GM12891 (cell line): ENCODE measurements at regions not wholly inside any gene's neighbourhood (a gene's known extent, or its start where the extent isn't known, plus 50 kb on each side); places are given as distances from the start of the nearest gene placed in this dataset.
"Not testable (repeated sequence)": the region's sequence is repeated elsewhere in the genome, so short reads cannot be mapped to it uniquely, and the experiment has no call there.

Experiments used
- POLR2A ChIP-seq: IDR thresholded peaks from 2 replicates; pipeline ENCODE4 v1.6.1; 2011; ENCODE audit warnings: low read depth, low read length, control low read depth
- POLR2AphosphoS5 ChIP-seq: IDR thresholded peaks from 2 replicates; pipeline ENCODE4 v1.6.1; 2011; ENCODE audit warnings: low read depth, low read length, control low read depth
- SPI1 ChIP-seq: IDR thresholded peaks from 2 replicates; pipeline ENCODE4 v1.6.1; 2011; ENCODE audit warnings: low read depth, low read length, control low read depth
- TAF1 ChIP-seq: IDR thresholded peaks from 2 replicates; pipeline ENCODE4 v1.6.1; 2011; ENCODE audit warnings: low read depth, low read length, control low read depth

DNA sequence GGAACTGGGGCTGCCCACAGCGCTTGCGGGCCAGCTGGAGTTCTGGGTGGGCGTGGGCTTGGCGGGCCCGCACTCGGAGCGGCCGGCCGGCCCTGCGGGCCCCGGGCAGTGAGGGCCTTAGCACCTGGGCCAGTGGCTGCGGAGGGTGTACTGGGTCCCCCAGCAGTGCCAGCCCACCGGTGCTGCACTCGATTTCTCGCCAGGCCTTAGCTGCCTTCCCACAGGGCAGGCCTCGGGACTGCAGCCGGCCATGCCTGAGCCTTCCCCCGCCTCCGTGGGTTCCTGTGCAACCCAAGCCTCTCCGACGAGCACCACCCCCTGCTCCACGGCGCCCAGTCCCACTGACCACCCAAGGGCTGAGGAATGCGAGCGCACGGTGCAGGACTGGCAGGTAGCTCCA is 232.5 kb downstream of the FAM181B start:
- not testable (repeated sequence) for TF ChIP-seq POLR2AphosphoS5, POLR2A, SPI1, TAF1
